IPS-15b (cell line): ENCODE measurements at regions not wholly inside any gene's neighbourhood (a gene's known extent, or its start where the extent isn't known, plus 50 kb on each side); places are given as distances from the start of the nearest gene placed in this dataset.

Source experiments
- H3K27me3 ChIP-seq: one replicate; pipeline ENCODE4 v1.6.1; 2013; ENCODE audit warnings: low read length; ENCODE audit not compliant: control insufficient read depth, insufficient read depth
- H3K36me3 ChIP-seq: one replicate; pipeline ENCODE4 v1.6.1; 2013; ENCODE audit warnings: low read length; ENCODE audit not compliant: control insufficient read depth, insufficient read depth
- H3K4me1 ChIP-seq: one replicate; pipeline ENCODE4 v1.6.1; 2013; ENCODE audit warnings: mild to moderate bottlenecking, low read length; ENCODE audit not compliant: control insufficient read depth, insufficient read depth
- H3K4me3 ChIP-seq: one replicate; pipeline ENCODE4 v1.5.1; 2013; ENCODE audit warnings: low read depth, low read length
- H3K9ac ChIP-seq: one replicate; pipeline ENCODE4 v1.6.1; 2013; ENCODE audit warnings: low read depth, mild to moderate bottlenecking, low read length
- H3K9me3 ChIP-seq: one replicate; pipeline ENCODE4 v1.6.1; 2013; ENCODE audit warnings: mild to moderate bottlenecking, low read length; ENCODE audit not compliant: control insufficient read depth, insufficient read depth

DNA sequence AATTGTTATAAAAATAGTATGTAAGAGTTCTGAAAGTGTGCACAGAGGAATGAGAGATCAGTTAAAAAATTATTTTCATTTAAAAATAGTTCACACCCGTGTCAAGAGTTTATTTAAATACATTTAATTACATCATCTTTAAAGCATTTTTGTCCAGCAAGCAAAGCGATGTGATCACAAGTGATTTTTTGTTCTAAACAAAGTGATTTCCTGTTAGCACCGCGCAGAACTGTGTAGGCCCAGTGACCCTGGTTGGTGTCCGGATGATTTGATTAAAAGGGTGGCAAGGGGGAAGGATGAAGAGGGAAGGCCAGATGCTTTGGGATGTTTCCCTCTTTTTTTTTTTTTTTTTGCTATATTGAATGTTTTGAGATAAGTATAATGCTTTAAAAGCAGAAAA, 227.8 kb upstream of the PITRM1 start:
- H3K36me3 ChIP-seq = no peaks in the 10 kb centered on the region
- no peaks in the 10 kb centered on the region for H3K9me3 ChIP-seq
- H3K27me3 ChIP-seq = no peaks in the 10 kb centered on the region
- H3K4me3 ChIP-seq = no peak overlapping the region
- no peak overlapping the region for H3K9ac ChIP-seq
- H3K4me1 ChIP-seq = no peaks in the 10 kb centered on the region

DNA sequence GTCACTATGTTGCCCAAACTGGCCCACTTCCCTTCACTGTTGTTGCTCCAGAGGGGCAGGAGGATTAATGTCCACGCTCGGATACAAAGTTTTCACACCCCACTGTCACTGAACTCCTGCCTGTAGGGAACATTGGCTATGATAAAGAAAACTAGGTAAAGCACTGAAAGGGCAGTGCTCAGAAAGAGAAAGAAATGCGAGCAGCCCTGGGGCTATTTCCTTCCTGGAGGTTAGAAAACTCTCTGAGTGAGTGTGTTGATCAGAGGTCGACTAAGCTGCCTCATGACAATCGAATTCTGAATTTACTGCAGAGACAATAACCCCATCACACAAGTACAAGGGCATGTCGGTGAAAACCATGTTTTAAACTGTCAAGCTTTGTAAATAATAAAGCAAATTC, 227.2 kb upstream of the PITRM1 start:
- Histone ChIP-seq H3K9me3 (no peaks in the 10 kb centered on the region), H3K27me3 (no peaks in the 10 kb centered on the region), H3K4me1 (no peaks in the 10 kb centered on the region)

DNA sequence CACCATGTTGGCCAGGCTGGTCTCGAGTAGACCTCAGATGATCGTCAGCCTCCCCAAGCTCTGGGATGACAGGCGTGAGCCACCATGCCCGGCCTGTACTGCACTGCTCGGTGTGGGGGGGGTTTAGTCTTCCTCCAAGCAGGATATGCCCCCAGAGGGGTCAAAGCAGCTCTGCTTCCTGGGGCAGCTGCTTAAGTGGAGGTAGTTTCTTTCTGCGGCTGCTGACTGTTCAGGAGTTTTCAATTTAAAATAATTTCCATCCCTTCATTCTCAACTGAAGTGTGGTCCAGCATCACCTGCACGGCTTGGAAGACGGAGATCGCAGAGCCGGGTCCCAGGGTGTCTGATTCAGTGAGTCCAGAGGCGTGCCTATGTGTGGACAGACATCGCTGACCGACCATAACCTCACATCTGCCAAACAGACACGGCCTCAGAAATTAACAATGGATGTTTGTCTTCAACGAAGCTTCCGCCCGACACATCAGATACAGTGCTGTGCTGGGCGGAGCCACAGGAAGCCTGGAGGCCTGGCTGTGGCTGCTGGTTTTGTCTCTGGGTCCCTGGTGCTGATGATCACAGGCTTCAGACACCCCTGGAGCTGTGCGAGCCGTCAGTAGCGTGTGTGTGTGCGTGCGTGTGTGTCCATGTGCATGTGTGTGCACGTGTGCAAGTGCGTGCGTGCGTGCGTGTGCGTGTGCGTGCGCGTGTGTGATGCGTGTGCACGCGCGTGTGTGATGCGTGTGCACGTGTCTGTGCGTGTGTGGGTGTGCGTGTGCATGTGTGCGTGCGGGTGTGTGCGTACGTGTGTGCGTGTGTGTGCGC, 226.5 kb upstream of the PITRM1 start:
- Histone ChIP-seq H3K4me1 (no peaks in the 10 kb centered on the region), H3K27me3 (no peaks in the 10 kb centered on the region), H3K4me3 (no peak overlapping the region), H3K36me3 (no peaks in the 10 kb centered on the region), H3K9ac (no peak overlapping the region), H3K9me3 (no peaks in the 10 kb centered on the region)

More for the DNA sequence above, 227.2 kb upstream of the PITRM1 start:
- no peak overlapping the region for H3K9ac ChIP-seq
- no peak overlapping the region for H3K4me3 ChIP-seq
- H3K36me3 ChIP-seq = no peaks in the 10 kb centered on the region

DNA sequence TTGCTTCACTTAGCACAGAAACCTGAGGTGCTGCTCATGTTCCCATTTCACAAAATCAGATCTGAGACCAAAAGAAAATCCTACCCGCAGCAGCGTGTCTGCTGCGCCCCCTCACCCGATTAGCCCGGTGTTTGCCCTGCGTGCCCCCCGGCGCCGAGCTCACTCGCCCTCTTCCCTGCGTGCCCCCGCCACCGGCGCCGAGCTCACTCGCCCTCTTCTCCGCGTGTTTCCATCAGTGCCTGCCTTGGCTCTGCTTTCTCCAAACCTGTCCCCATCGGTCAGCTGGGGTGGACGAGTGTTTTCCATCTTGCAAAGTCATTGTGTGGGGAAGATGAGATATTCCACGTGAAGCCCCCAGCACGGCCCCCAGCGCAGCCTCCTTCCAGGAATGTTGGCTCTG, 225.3 kb upstream of the PITRM1 start:
- no peak overlapping the region for H3K9ac ChIP-seq
- H3K9me3 ChIP-seq = no peaks in the 10 kb centered on the region
- H3K27me3 ChIP-seq = no peaks in the 10 kb centered on the region
- H3K4me1 ChIP-seq = no peaks in the 10 kb centered on the region
- H3K36me3 ChIP-seq = no peaks in the 10 kb centered on the region
- H3K4me3 ChIP-seq = no peak overlapping the region

DNA sequence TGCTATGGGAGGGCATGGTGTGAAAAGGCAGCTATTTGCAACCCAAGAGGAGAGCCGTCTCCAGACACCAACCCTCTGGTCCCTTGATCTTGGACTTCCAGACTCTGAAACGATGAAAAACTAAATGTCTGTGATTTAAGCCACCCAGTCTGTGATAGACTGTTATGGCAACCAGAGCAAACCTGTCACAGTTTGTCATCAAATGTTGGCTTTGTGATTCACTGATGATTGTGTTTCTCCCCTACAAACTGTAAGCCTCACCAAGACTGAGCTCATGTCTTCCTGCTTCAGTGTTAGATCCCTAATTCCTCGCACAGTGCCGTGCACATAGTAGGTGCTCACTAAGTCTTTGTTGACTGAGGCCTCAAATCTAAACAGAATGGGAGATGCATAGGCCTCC, 224.6 kb upstream of the PITRM1 start:
- no peak overlapping the region for H3K9ac ChIP-seq
- no peaks in the 10 kb centered on the region for H3K4me1 ChIP-seq
- no peak overlapping the region for H3K4me3 ChIP-seq
- no peaks in the 10 kb centered on the region for H3K27me3 ChIP-seq
- H3K9me3 ChIP-seq = no peaks in the 10 kb centered on the region
- no peaks in the 10 kb centered on the region for H3K36me3 ChIP-seq

DNA sequence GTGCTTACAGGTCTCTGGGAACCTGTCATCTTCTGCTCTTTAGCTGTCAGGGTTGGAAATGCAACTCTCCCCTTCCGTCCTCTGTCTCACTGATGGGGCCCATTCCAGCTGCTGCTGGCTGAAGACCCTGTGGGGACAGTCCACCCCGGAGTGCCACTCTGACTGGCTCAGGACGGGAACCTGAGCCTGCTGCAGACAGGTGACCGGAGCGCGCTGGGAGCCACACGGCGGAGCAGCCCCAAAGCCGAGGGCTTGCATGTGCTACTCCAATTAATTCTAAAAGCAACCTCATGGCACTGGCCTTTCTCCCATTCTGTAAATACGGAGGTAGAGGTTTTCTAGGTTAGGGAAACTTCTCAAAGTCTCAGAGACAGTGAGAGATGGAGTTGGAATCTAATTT, 223.5 kb upstream of the PITRM1 start:
- H3K36me3 ChIP-seq = no peaks in the 10 kb centered on the region
- H3K27me3 ChIP-seq = no peaks in the 10 kb centered on the region
- H3K4me3 ChIP-seq = no peak overlapping the region
- no peaks in the 10 kb centered on the region for H3K4me1 ChIP-seq
- H3K9me3 ChIP-seq = no peaks in the 10 kb centered on the region
- no peak overlapping the region for H3K9ac ChIP-seq

DNA sequence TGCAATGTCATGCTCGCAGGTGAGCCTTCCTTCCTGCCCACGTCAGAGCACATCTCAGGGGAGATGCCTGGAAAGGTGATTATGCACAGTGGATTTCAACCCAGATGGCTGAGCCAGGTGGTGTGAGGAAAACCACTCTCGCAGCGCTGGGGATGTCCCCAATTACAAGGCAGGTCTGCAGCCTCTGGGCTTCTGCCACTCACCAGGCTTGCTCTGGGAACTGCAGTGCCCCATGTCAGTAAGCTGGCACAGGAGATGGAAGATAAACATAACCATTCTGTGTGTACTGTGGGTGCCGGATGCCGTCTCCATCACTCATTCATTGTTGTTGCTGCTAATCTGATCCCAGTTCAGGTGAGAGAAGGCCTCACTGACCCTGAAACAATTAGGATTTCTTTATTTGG, 222.9 kb upstream of the PITRM1 start:
- no peaks in the 10 kb centered on the region for H3K36me3 ChIP-seq
- H3K9ac ChIP-seq = no peak overlapping the region
- H3K4me1 ChIP-seq = no peaks in the 10 kb centered on the region
- no peaks in the 10 kb centered on the region for H3K9me3 ChIP-seq
- H3K4me3 ChIP-seq = no peak overlapping the region
- no peaks in the 10 kb centered on the region for H3K27me3 ChIP-seq

DNA sequence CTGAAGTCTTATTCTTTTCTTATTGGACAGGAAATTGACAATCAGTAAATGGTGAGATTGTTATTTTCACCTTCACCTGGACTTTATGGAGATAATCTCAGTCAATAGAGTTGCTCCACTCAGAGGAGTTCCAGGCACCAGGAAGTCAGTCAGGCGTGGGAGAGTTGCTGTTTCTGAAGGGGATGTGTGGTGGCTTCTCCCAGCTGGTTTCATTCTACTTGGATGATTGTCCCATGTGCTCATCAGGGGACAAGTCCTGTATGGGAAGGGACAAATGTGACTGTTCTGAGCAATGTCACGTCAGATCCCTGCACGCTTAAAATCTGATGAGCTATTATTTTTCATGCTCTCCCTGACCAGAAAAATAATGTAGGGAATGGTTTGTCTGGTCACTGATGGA, 222.5 kb upstream of the PITRM1 start:
- H3K36me3 ChIP-seq = no peaks in the 10 kb centered on the region
- H3K9me3 ChIP-seq = no peaks in the 10 kb centered on the region
- no peak overlapping the region for H3K9ac ChIP-seq
- no peaks in the 10 kb centered on the region for H3K27me3 ChIP-seq
- no peak overlapping the region for H3K4me3 ChIP-seq
- H3K4me1 ChIP-seq = no peaks in the 10 kb centered on the region

DNA sequence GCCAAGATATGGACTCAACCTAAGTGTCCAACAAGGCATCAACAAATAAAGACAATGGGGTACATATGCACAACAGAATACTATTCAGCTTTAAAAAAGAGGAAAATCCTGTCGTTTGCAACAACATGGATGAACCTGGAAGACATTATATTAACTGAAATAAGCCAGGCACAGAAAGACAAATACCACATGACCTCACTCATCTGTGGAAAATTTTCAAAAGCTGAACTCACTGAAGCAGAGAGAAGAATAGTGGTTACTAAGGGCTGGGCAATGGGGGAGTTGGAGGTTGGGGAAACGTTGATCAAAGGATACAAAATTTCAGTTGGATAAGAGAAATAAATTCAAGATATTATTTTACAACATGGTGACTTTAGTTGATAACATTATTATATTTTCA, 221.4 kb upstream of the PITRM1 start:
- H3K36me3 ChIP-seq = no peaks in the 10 kb centered on the region
- no peak overlapping the region for H3K4me3 ChIP-seq
- H3K9me3 ChIP-seq = no peaks in the 10 kb centered on the region
- no peaks in the 10 kb centered on the region for H3K4me1 ChIP-seq
- no peaks in the 10 kb centered on the region for H3K27me3 ChIP-seq
- no peak overlapping the region for H3K9ac ChIP-seq

DNA sequence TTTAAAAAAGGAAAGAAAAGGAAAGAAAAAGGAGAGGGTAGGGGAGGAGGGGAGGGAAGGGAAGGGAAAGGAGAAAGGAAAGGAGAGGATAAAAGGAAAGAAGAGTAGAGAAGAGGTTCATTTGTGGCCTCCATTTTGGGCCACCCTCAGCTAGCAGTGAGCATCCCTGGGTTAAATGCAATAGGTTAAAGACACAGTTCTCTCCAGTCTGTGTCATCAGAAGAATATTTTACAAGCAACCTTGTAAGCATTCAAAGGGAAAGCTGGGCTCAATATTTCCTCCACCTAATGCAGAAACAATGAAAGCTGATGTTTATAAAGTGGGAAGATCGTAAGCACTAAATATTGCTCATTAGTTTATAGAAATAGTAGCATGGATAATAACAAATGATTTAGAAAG, 219.1 kb upstream of the PITRM1 start:
- no peak overlapping the region for H3K4me3 ChIP-seq
- H3K27me3 ChIP-seq = no peaks in the 10 kb centered on the region
- H3K36me3 ChIP-seq = no peaks in the 10 kb centered on the region
- no peaks in the 10 kb centered on the region for H3K4me1 ChIP-seq
- H3K9ac ChIP-seq = no peak overlapping the region
- H3K9me3 ChIP-seq = no peaks in the 10 kb centered on the region

DNA sequence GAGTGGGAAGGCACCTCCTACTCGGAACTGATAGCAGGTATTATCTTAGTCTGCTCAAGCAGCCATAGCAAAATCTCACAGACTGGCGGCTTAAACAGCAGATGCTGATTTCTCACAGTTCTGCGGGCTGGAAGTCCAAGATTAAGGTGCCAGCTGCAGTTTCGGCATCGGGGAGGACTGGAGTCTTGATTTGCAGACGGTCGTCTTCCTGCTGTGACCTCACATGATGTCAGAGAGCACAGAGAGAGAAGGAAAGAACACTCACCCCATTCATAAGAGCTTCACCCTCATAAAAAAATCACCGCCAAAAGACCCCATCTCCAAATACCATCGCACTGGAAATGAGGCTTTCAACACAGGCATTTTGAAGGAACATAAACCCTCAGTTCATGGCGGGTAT, 216.5 kb upstream of the PITRM1 start:
- Histone ChIP-seq H3K27me3 (no peaks in the 10 kb centered on the region), H3K9ac (no peak overlapping the region), H3K4me1 (no peaks in the 10 kb centered on the region), H3K4me3 (no peak overlapping the region), H3K36me3 (no peaks in the 10 kb centered on the region), H3K9me3 (no peaks in the 10 kb centered on the region)

DNA sequence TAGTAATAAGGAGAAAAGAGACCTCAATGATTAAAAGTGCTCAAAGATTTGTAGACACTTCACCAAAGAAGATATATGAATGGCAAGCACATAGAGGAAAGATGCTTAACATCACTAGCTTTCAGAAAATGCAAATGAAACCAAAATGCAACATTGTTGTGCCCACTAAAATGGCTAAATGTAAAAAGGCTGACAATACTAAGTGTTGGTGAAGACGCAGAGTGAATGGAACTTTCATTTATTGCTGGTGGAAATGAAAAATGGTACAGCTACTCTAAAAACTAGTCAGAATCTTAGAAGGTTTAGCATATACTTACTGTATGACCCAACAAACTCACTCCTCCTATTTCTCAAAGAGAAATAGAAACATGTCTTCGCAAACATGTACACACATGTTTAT, 212.9 kb upstream of the PITRM1 start:
- H3K4me1 ChIP-seq = no peaks in the 10 kb centered on the region
- no peaks in the 10 kb centered on the region for H3K27me3 ChIP-seq
- no peaks in the 10 kb centered on the region for H3K36me3 ChIP-seq
- no peaks in the 10 kb centered on the region for H3K9me3 ChIP-seq
- H3K4me3 ChIP-seq = no peak overlapping the region
- no peak overlapping the region for H3K9ac ChIP-seq
